OCI-LY7 (cell line): ENCODE measurements at regions not wholly inside any gene's neighbourhood (a gene's known extent, or its start where the extent isn't known, plus 50 kb on each side); places are given as distances from the start of the nearest gene placed in this dataset.

Source experiments
- BruUV-seq: library from RNA; stranded (reverse); fragments of 400-500 nt; replicated peaks from 2 replicates; lab custom pipeline; 2021; lab: Mats Ljungman, UMichigan
- CTCF ChIA-PET: fragments of 300-600 bp; sonication (Branson Sonifier 250); formaldehyde crosslinking; loops from one replicate; lab custom pipeline; 2022; ENCODE audit warnings: antibody characterized with exemption; ENCODE audit not compliant: unreplicated experiment; lab: Charles Lee
- POLR2A ChIA-PET: fragments of 300-600 bp; sonication (Branson Sonifier 250); formaldehyde crosslinking; loops from one replicate; lab custom pipeline; 2022; ENCODE audit warnings: antibody characterized with exemption; lab: Charles Lee
- DNase-seq: peaks from one replicate; pipeline ENCODE4 v3.0.0-alpha.2; 2015; ENCODE audit warnings: low spot score
- H2AFZ ChIP-seq: fragments of 200-600 bp; sonication (generic), shearing (Covaris generic); 2 replicates; pipeline ENCODE4 v1.6.1; 2014; ENCODE audit warnings: mild to moderate bottlenecking, antibody characterized with exemption, low read length, moderate library complexity
- H3K27ac ChIP-seq: fragments of 200-600 bp; sonication (generic); 2 replicates; pipeline ENCODE4 v1.5.1; 2014; ENCODE audit warnings: mixed run types, low read depth, mild to moderate bottlenecking, moderate library complexity, low read length, inconsistent platforms; ENCODE audit not compliant: poor library complexity, severe bottlenecking
- H3K36me3 ChIP-seq: fragments of 200-600 bp; sonication (generic); 2 replicates; pipeline ENCODE4 v1.6.1; 2014; ENCODE audit warnings: mild to moderate bottlenecking, antibody characterized with exemption, low read length, moderate library complexity, mixed read lengths; ENCODE audit not compliant: insufficient read depth
- H3K4me1 ChIP-seq: fragments of 200-600 bp; sonication (generic); 2 replicates; pipeline ENCODE4 v1.5.1; 2014; ENCODE audit warnings: mild to moderate bottlenecking, low read length; ENCODE audit not compliant: insufficient read depth, poor library complexity, severe bottlenecking
- H3K4me2 ChIP-seq: fragments of 200-600 bp; sonication (generic); 2 replicates; pipeline ENCODE4 v1.6.1; 2014; ENCODE audit warnings: mild to moderate bottlenecking, low read length
- H3K4me3 ChIP-seq: fragments of 200-600 bp; sonication (generic); 2 replicates; pipeline ENCODE4 v1.5.1; 2014; ENCODE audit warnings: mild to moderate bottlenecking, low read depth, low read length; ENCODE audit not compliant: poor library complexity, severe bottlenecking
- H3K79me2 ChIP-seq: fragments of 200-600 bp; sonication (generic); 2 replicates; pipeline ENCODE4 v1.6.1; 2016; ENCODE audit warnings: low read depth, mild to moderate bottlenecking, low read length, moderate library complexity, mixed read lengths; ENCODE audit not compliant: insufficient read depth
- H3K9me2 ChIP-seq: fragments of 200-600 bp; sonication (generic); 2 replicates; pipeline ENCODE4 v1.6.1; 2016; ENCODE audit warnings: mild to moderate bottlenecking, low read length, mixed read lengths; ENCODE audit not compliant: insufficient read depth
- H3K9me3 ChIP-seq: fragments of 200-600 bp; sonication (generic); 2 replicates; pipeline ENCODE4 v1.6.1; 2014; ENCODE audit warnings: mild to moderate bottlenecking, mixed run types, low read length, mixed read lengths
- H4K20me1 ChIP-seq: fragments of 200-600 bp; sonication (generic); 2 replicates; pipeline ENCODE4 v1.6.1; 2014; ENCODE audit warnings: mild to moderate bottlenecking, antibody characterized with exemption, low read length, moderate library complexity, mixed read lengths; ENCODE audit not compliant: insufficient read depth
- CTCF ChIP-seq: fragments of 200-600 bp; sonication (generic); conservative IDR thresholded peaks from 2 replicates; pipeline ENCODE4 v1.5.1; 2014; ENCODE audit warnings: mild to moderate bottlenecking, antibody characterized with exemption, low read length, moderate library complexity, mixed read lengths
- EZH2phosphoT487 ChIP-seq: fragments of 200-600 bp; sonication (generic); IDR thresholded peaks from 2 replicates; pipeline ENCODE4 v1.6.1; 2018; ENCODE audit warnings: low read depth, borderline replicate concordance, mild to moderate bottlenecking, mixed run types, antibody characterized with exemption, low read length, moderate library complexity, mixed read lengths
- intact Hi-C: fragments of 100-400 bp; cut with micrococcal nuclease; formaldehyde crosslinking; loops from one replicate; pipeline ENCODE4 v1.10.0; 2022; ENCODE audit not compliant: unreplicated experiment

- H3K4me1 ChIP-seq, result no peaks in the 10 kb centered on the region
- no peaks in the 10 kb centered on the region for H3K36me3 ChIP-seq
- H3K27ac ChIP-seq, result no peak overlapping the region
- no peaks in the 10 kb centered on the region for H3K79me2 ChIP-seq
- no peak for TF ChIP-seq CTCF
- TF ChIP-seq EZH2phosphoT487, result no peak
- ChIA-PET CTCF (no interaction called here), POLR2A (no interaction called here)
- peaks cover 4% of the 10 kb centered on the region; the same call in 1 of the 2 replicates for H3K9me3 ChIP-seq
- H3K9me2 ChIP-seq, result no peaks in the 10 kb centered on the region
- DNase-seq, result no peak
- no peaks in the 10 kb centered on the region for H4K20me1 ChIP-seq
- no peak overlapping the region for H3K4me2 ChIP-seq
- BruUV-seq, result no TSS peak
- H2AFZ ChIP-seq, result no peak overlapping the region
- intact Hi-C loops, result no loop called here
- H3K4me3 ChIP-seq, result no peak overlapping the region
These were observed 80.6 kb upstream of the CST7 start for GRCh38 chr20:24868396-24868927.

GRCh38 chr20:24868959-24869358 is 80.1 kb upstream of the CST7 start:
- Histone ChIP-seq H3K79me2 (no peaks in the 10 kb centered on the region), H4K20me1 (no peaks in the 10 kb centered on the region), H3K9me2 (no peaks in the 10 kb centered on the region), H3K27ac (no peak overlapping the region), H3K4me3 (no peak overlapping the region), H2AFZ (no peak overlapping the region), H3K9me3 (peaks cover 4% of the 10 kb centered on the region; the same call in 1 of the 2 replicates), H3K36me3 (no peaks in the 10 kb centered on the region), H3K4me2 (no peak overlapping the region), H3K4me1 (no peaks in the 10 kb centered on the region)
- no TSS peak for BruUV-seq
- POLR2A ChIA-PET, result no interaction called here
- intact Hi-C loops, result no loop called here
- DNase-seq, result no peak
- TF ChIP-seq CTCF (no peak), EZH2phosphoT487 (no peak)
- CTCF ChIA-PET, result no interaction called here

GRCh38 chr20:24870057-24870456 is 79.0 kb upstream of the CST7 start:
- Histone ChIP-seq H3K36me3 (no peaks in the 10 kb centered on the region), H3K9me3 (no peaks in the 10 kb centered on the region; the same call in 1 of the 2 replicates), H3K79me2 (no peaks in the 10 kb centered on the region), H3K4me1 (no peaks in the 10 kb centered on the region), H4K20me1 (no peaks in the 10 kb centered on the region), H3K4me2 (no peak overlapping the region), H3K9me2 (no peaks in the 10 kb centered on the region), H3K27ac (no peak overlapping the region), H3K4me3 (no peak overlapping the region), H2AFZ (no peak overlapping the region)
- intact Hi-C loops, result loop anchor here (5.0 kb wide), 1 partner anchor 47 kb away; no protein-coding TSS in a partner anchor
- BruUV-seq, result no TSS peak
- no peak for DNase-seq
- ChIA-PET POLR2A (no interaction called here), CTCF (no interaction called here)
- no peak for TF ChIP-seq EZH2phosphoT487
- no peak for TF ChIP-seq CTCF
